Mucosa of descending colon (tissue), 3 donors: ENCODE measurements at regions not wholly inside any gene's neighbourhood (a gene's known extent, or its start where the extent isn't known, plus 50 kb on each side); places are given as distances from the start of the nearest gene placed in this dataset.

ENCODE experiments used
- ATAC-seq: fragments of 200-7000 bp; cut with Tn5 transposase; one replicate; pipeline ENCODE4 v1.9.1; 2020; ENCODE audit warnings: mild to moderate bottlenecking, moderate library complexity
- DNase-seq, 3 donors: peaks; one replicate each; pipeline ENCODE4 v3.0.0-alpha.2; 2020
- H3K36me3 ChIP-seq: fragments of 200-600 bp; one replicate; pipeline ENCODE4 v1.8.0; 2021; ENCODE audit warnings: low read depth, mild to moderate bottlenecking
- H3K4me1 ChIP-seq: fragments of 200-600 bp; one replicate; pipeline ENCODE4 v1.8.0; 2021; ENCODE audit warnings: low read depth, mild to moderate bottlenecking
- H3K4me3 ChIP-seq: fragments of 200-600 bp; one replicate; pipeline ENCODE4 v1.8.0; 2021; ENCODE audit warnings: mild to moderate bottlenecking
- H3K9me3 ChIP-seq: fragments of 200-600 bp; one replicate; pipeline ENCODE4 v1.8.0; 2021; ENCODE audit warnings: mild to moderate bottlenecking
- CTCF ChIP-seq: fragments of 200-600 bp; IDR thresholded peaks from one replicate; pipeline ENCODE4 v1.8.0; 2022; ENCODE audit warnings: antibody characterized with exemption, mild to moderate bottlenecking
- intact Hi-C, 2 donors: fragments of 100-400 bp; cut with DNase I in 1 of 2; cut with micrococcal nuclease in 1 of 2; formaldehyde crosslinking; loops; one replicate each; pipeline versions ENCODE4 v1.11.0 to v1.11.1; 2022; cut with DNase I, micrococcal nuclease
- donor health status: DM: no; HTN: no; CAD: no; lungs with moderate emphysema.
- donor health status: DM: no; HTN: no; CAD: no.
- donor health status: DM: no; HTN: yes; CAD: no.

- intact Hi-C loops, result no loop called here
- ATAC-seq (no peak), DNase-seq (no peak)
- Histone ChIP-seq H3K9me3 (no peaks in the 10 kb centered on the region), H3K4me3 (no peak overlapping the region), H3K4me1 (no peaks in the 10 kb centered on the region), H3K36me3 (no peaks in the 10 kb centered on the region)
- TF ChIP-seq CTCF, result no peak
Measured at GRCh38 chr7:49137978-49138377, 213.6 kb downstream of the CDC14C start.

- no peaks in the 10 kb centered on the region for H3K36me3 ChIP-seq
- no peaks in the 10 kb centered on the region for H3K9me3 ChIP-seq
- no peak for ATAC-seq
- TF ChIP-seq CTCF, result no peak
- no peak overlapping the region for H3K4me3 ChIP-seq
- no peak for DNase-seq
- intact Hi-C loops, result no loop called here
- no peaks in the 10 kb centered on the region for H3K4me1 ChIP-seq
Measured at GRCh38 chr7:49150486-49150885, 226.1 kb downstream of the CDC14C start.

- no peaks in the 10 kb centered on the region for H3K36me3 ChIP-seq
- H3K4me3 ChIP-seq, result no peak overlapping the region
- intact Hi-C loops, result no loop called here
Measured at GRCh38 chr7:49151146-49151545, 226.8 kb downstream of the CDC14C start.

GRCh38 chr7:49158321-49158720, 234.0 kb downstream of the CDC14C start:
- intact Hi-C loops, result no loop called here
- no peak for DNase-seq
- Histone ChIP-seq H3K4me1 (no peaks in the 10 kb centered on the region), H3K9me3 (no peaks in the 10 kb centered on the region), H3K36me3 (no peaks in the 10 kb centered on the region), H3K4me3 (no peak overlapping the region)
- ATAC-seq, result no peak
- no peak for TF ChIP-seq CTCF

More at GRCh38 chr7:49151146-49151545, 226.8 kb downstream of the CDC14C start:
- DNase-seq (no peak), ATAC-seq (no peak)
- no peaks in the 10 kb centered on the region for H3K4me1 ChIP-seq
- no peak for TF ChIP-seq CTCF
- no peaks in the 10 kb centered on the region for H3K9me3 ChIP-seq

GRCh38 chr7:49159536-49159935, 235.2 kb downstream of the CDC14C start:
- DNase-seq (no peak), ATAC-seq (no peak)
- Histone ChIP-seq H3K4me1 (no peaks in the 10 kb centered on the region), H3K4me3 (no peak overlapping the region), H3K36me3 (no peaks in the 10 kb centered on the region), H3K9me3 (no peaks in the 10 kb centered on the region)
- intact Hi-C loops, result no loop called here
- TF ChIP-seq CTCF, result no peak

GRCh38 chr7:49166441-49166840, 242.1 kb downstream of the CDC14C start:
- Histone ChIP-seq H3K4me3 (no peak overlapping the region), H3K4me1 (no peaks in the 10 kb centered on the region), H3K36me3 (no peaks in the 10 kb centered on the region), H3K9me3 (no peaks in the 10 kb centered on the region)
- TF ChIP-seq CTCF, result no peak
- ATAC-seq (no peak), DNase-seq (no peak)
- intact Hi-C loops, result no loop called here
